ENCODE measurements at regions not wholly inside any gene's neighbourhood (a gene's known extent, or its start where the extent isn't known, plus 50 kb on each side); places are given as distances from the start of the nearest gene placed in this dataset.

DNA sequence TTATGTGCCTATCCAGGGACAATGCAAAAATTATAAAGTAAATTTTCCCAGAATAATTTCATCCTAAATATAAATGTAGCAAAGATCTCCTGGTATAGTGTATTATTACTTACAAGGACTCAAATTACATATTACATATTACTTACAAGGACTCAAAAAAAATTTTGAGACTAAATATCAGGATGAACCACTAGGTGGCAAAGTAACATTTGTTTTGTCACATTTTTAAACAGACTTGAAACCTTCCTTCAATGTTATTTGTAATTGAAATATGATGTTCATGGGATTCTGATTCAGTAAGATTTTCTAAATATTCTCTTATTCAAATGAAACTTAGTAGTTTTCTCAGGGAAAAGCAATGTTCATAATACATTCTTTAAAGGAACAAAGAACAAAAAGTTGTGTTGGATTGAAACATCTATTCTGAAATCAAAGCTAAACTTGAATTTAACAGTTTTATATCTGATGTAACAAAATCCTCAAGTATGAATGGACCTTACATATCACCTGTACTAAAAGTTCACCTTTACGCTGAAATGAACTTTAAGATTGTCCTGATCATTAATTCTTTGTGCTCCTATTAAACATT lies 74.3 kb upstream of the GNAI1 start:
- H3K4me1 ChIP-seq: no peaks in the 10 kb centered on the region
- H3K36me3 ChIP-seq: no peaks in the 10 kb centered on the region
- no peak for DNase-seq (ENCODE audit: low spot score)
- no peak overlapping the region for H3K27ac ChIP-seq
- peak; percentile 26 to 67 for TF ChIP-seq CTCF (IDR thresholded peaks at IDR 0.05)
- H3K9me3 ChIP-seq: peaks cover 0 to 8% of the 10 kb centered on the region in 2 donors
- H3K27me3 ChIP-seq: no peaks in the 10 kb centered on the region
- no peak overlapping the region for H3K4me3 ChIP-seq

DNA sequence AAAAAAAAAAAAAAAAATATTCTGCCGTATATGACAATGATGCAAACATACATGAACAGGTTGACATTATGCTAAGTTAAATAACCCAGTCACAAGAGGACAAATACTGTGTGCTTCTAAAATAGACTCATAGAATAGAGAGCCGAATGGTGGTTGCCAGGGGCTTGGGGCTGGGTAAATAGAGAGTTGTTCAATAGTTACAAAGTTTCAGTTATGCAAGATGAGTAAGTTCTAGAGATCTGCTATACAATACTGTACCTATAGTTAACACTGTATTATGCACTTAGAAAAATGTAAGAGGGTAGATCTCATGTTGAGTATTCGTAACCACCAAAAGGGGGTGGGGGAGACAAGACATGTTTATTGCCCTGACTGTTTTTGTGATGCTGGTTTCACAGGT lies 77.1 kb upstream of the GNAI1 start:
- no peak for TF ChIP-seq CTCF (IDR thresholded peaks at IDR 0.05)
- H3K9me3 ChIP-seq: peaks cover 0 to 8% of the 10 kb centered on the region in 2 donors
- no peaks in the 10 kb centered on the region for H3K27me3 ChIP-seq
- no peaks in the 10 kb centered on the region for H3K36me3 ChIP-seq
- H3K4me1 ChIP-seq: no peaks in the 10 kb centered on the region
- no peak overlapping the region for H3K4me3 ChIP-seq
- no peak for DNase-seq (ENCODE audit: low spot score)
- H3K27ac ChIP-seq: no peak overlapping the region

- Histone ChIP-seq H3K27ac (no peak overlapping the region), H3K27me3 (no peaks in the 10 kb centered on the region), H3K4me1 (no peaks in the 10 kb centered on the region), H3K36me3 (no peaks in the 10 kb centered on the region), H3K9me3 (no peaks in the 10 kb centered on the region), H3K4me3 (no peak overlapping the region)
- no peak for DNase-seq (ENCODE audit: low spot score)
- no peak for TF ChIP-seq CTCF (IDR thresholded peaks at IDR 0.05)
These were observed 80.3 kb upstream of the GNAI1 start for GRCh38 chr7:80054356-80054755.

- Histone ChIP-seq H3K4me1 (no peaks in the 10 kb centered on the region), H3K27me3 (no peaks in the 10 kb centered on the region), H3K27ac (no peak overlapping the region), H3K9me3 (no peaks in the 10 kb centered on the region), H3K4me3 (no peak overlapping the region), H3K36me3 (no peaks in the 10 kb centered on the region)
- DNase-seq (ENCODE audit: low spot score): no peak
- TF ChIP-seq CTCF (IDR thresholded peaks at IDR 0.05): no peak
These were observed 81.5 kb upstream of the GNAI1 start for GRCh38 chr7:80053124-80053523.

GRCh38 chr7:80047856-80048459 lies 86.7 kb upstream of the GNAI1 start:
- DNase-seq (ENCODE audit: low spot score): no peak
- Histone ChIP-seq H3K36me3 (no peaks in the 10 kb centered on the region), H3K27ac (no peak overlapping the region), H3K4me1 (no peaks in the 10 kb centered on the region), H3K27me3 (no peaks in the 10 kb centered on the region), H3K9me3 (no peaks in the 10 kb centered on the region), H3K4me3 (no peak overlapping the region)
- peak; percentile 15 to 42 for TF ChIP-seq CTCF (IDR thresholded peaks at IDR 0.05)

DNA sequence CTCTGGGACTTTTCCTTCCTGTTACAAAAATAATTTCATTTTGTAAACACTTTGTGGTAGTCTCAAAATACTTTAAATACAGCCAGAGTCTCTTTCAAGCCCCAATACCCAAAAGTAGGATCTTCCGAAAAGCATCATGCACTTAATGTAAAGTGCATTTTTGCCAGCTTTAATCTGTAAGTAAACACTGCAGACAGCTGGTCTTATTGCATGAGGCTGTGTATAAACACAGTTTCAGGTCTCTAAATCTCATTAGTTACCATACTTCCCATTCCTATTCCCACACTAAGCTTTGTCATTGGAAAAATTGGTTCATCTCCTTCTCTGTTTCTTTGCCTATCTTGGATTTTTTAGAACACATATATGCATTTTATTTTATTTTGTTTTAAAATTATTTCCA lies 87.6 kb upstream of the GNAI1 start:
- Histone ChIP-seq H3K4me3 (no peak overlapping the region), H3K9me3 (no peaks in the 10 kb centered on the region)

More for the DNA sequence above, 87.6 kb upstream of the GNAI1 start:
- Histone ChIP-seq H3K27me3 (no peaks in the 10 kb centered on the region), H3K36me3 (no peaks in the 10 kb centered on the region), H3K4me1 (no peaks in the 10 kb centered on the region), H3K27ac (no peak overlapping the region)
- DNase-seq (ENCODE audit: low spot score): no peak
- TF ChIP-seq CTCF (IDR thresholded peaks at IDR 0.05): no peak
